Thyroid gland (tissue), 4 donors: ENCODE measurements at regions not wholly inside any gene's neighbourhood (a gene's known extent, or its start where the extent isn't known, plus 50 kb on each side); places are given as distances from the start of the nearest gene placed in this dataset.

Experiments used
- DNase-seq, 2 donors: peaks; one replicate each; pipeline ENCODE4 v3.0.0-alpha.2; 2019
- H3K27ac ChIP-seq, 3 donors: fragments of 200-600 bp; sonication (generic); 1 replicate in 2 of 3; 2 replicates in 1 of 3; pipeline ENCODE4 v1.5.1; 2016 to 2019; ENCODE audit warnings: mild to moderate bottlenecking in 1 of 3, moderate library complexity in 1 of 3
- H3K27me3 ChIP-seq: fragments of 200-600 bp; sonication (generic); one replicate; pipeline ENCODE4 v1.5.1; 2019
- H3K36me3 ChIP-seq, 2 donors: fragments of 200-600 bp; sonication (generic); one replicate each; pipeline ENCODE4 v1.5.1; 2016 to 2019
- H3K4me1 ChIP-seq, 2 donors: fragments of 200-600 bp; sonication (generic); one replicate each; pipeline ENCODE4 v1.5.1; 2017 to 2019
- H3K4me3 ChIP-seq, 3 donors: fragments of 200-600 bp; sonication (generic); replicated peaks in 1 of 3; 1 replicate in 2 of 3; 2 replicates in 1 of 3; pipeline ENCODE4 v1.5.1; 2016; ENCODE audit warnings: mild to moderate bottlenecking in 1 of 3
- H3K9me3 ChIP-seq: fragments of 200-600 bp; sonication (generic); one replicate; pipeline ENCODE4 v1.5.1; 2017
- POLR2A ChIP-seq, 2 donors: fragments of 450-650 bp; IDR thresholded peaks; one replicate each; pipeline ENCODE4 v1.6.1; 2017; ENCODE audit warnings: antibody characterized with exemption in 2 of 2, mild to moderate bottlenecking in 2 of 2, moderate library complexity in 1 of 2
- WGBS, 2 donors: methylation state at CpG; one replicate each; pipeline ENCODE4 v1.1.5; 2017; 5-methylcytosine and 5-hydroxymethylcytosine counted together
- intact Hi-C: fragments of 100-400 bp; cut with DNase I; formaldehyde crosslinking; loops from one replicate; pipeline ENCODE4 v1.15.1; 2023
- TF ChIP-seq, protein P1 (sequence below), 6 experiments: fragments of 200-600 bp in 3 of 6; fragments of 450-650 bp in 3 of 6; sonication (generic) in 3 of 6; IDR thresholded peaks; one replicate each; pipeline ENCODE4 v1.5.1; 2016 to 2019; ENCODE audit warnings: antibody characterized with exemption in 6 of 6, mild to moderate bottlenecking in 2 of 6, inconsistent platforms in 1 of 6, moderate library complexity in 1 of 6

DNA sequence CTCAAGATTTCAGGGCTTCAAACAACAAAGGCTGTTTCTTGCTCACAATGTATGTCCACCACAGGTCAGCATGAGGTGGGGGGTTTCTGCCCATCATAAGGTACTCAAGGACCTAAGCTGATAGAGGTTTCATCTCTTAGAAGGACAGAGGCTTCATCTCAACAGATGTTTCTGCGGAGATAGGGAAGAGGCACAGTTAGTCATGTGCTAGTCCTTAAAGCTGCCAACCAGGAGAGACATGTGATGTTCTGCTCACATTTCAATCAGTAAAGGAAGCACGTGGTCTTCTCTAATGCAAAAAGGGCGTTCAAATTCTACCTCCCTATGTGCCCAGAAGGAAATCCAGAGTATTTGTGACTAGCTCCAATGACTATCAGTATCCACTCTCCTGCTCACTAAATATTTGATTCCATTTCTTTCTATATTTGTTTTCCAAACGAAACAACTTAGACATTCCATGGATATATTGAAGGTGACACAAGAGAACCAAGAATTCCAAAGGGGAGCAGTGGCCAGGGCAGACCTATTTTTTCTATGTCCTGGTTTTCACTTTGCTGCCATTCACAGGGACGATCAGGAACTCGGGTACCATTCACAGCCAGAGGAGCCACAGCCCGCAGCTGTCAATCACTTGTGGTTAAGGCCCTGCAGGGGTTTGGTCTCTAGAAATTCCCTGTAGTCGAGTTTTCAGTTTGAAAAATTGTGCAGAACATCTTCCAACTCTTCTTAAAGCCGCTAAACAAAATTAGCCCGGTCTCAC is 173.2 kb upstream of the FOXA2 start:
- 77 to 81% methylated on average over 10 of the region's 10 CpGs for WGBS, 2 donors
- Histone ChIP-seq H3K4me3 (no peak overlapping the region), H3K27me3 (no peaks in the 10 kb centered on the region), H3K36me3 (no peaks in the 10 kb centered on the region), H3K9me3 (no peaks in the 10 kb centered on the region), H3K4me1 (peaks cover 5% of the 10 kb centered on the region in 2 donors), H3K27ac (no peak overlapping the region)
- TF ChIP-seq, protein P1, sequence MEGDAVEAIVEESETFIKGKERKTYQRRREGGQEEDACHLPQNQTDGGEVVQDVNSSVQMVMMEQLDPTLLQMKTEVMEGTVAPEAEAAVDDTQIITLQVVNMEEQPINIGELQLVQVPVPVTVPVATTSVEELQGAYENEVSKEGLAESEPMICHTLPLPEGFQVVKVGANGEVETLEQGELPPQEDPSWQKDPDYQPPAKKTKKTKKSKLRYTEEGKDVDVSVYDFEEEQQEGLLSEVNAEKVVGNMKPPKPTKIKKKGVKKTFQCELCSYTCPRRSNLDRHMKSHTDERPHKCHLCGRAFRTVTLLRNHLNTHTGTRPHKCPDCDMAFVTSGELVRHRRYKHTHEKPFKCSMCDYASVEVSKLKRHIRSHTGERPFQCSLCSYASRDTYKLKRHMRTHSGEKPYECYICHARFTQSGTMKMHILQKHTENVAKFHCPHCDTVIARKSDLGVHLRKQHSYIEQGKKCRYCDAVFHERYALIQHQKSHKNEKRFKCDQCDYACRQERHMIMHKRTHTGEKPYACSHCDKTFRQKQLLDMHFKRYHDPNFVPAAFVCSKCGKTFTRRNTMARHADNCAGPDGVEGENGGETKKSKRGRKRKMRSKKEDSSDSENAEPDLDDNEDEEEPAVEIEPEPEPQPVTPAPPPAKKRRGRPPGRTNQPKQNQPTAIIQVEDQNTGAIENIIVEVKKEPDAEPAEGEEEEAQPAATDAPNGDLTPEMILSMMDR (IDR thresholded peaks at IDR 0.05) = no peak
- TF ChIP-seq POLR2A (IDR thresholded peaks at IDR 0.05) = no peak
- intact Hi-C loops = no loop called here
- no peak for DNase-seq

DNA sequence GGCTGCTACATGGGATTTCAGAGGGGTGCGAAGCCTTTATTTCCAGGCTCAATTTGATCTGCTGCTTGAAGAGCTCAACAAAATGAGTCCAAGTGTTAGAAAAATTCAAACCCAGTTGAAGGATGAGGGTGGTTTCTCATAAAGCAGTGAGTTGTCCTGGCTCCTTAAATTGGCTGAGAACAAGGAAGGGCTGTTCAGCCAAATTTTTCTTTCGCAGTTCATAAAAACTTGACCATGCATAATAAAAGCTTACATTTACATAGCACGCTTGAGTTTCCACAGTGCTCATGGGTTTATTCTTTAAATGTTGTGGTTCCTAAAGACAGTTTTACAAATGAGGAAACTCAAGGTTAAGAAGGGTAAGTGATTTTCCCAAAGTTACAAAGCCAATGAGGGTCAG is 174.4 kb upstream of the FOXA2 start:
- Histone ChIP-seq H3K27ac (no peak overlapping the region), H3K4me1 (peaks cover 12 to 17% of the 10 kb centered on the region in 2 donors), H3K4me3 (no peak overlapping the region), H3K27me3 (no peaks in the 10 kb centered on the region), H3K9me3 (no peaks in the 10 kb centered on the region), H3K36me3 (no peaks in the 10 kb centered on the region)
- DNase-seq = no peak
- intact Hi-C loops = no loop called here
- TF ChIP-seq, protein P1 (IDR thresholded peaks at IDR 0.05) = no peak
- no peak for TF ChIP-seq POLR2A (IDR thresholded peaks at IDR 0.05)
- WGBS, 2 donors = 65 to 71% methylated on average over 3 of the region's 3 CpGs

DNA sequence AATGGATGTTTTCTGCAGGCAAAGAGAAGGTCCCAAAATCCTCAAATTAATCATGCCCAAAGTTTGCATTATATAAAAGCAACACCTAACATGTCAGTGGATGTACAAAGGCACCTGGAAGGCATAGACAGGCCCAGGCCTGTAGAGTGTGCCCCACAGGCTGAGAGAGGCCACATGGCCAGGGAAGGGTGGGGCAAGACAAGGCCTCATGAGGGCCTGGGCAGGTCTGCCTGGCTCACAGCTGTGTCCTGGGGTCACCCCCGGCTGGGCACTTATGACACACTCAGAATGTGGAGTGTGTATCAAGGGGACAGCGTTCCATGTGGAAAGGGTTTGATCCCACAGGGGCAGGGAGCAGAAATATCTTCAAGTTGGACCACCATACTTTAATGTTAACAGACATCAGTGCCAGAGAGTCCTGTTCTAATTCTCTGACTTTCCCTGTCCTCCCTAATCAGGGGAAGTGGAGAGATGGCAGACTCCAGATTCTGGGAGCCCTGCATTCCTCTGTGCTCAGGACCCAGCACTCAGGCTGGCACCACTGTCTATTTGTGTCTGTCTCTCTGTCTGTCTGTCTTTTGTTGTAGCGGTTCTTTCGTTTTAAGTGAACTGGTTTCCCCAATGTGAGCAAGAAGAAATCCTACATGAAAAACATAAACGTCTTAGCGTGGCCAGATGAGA is 178.3 kb upstream of the FOXA2 start:
- intact Hi-C loops = no loop called here
- 62 to 63% methylated on average over 6 of the region's 6 CpGs for WGBS, 2 donors
- Histone ChIP-seq H3K4me3 (no peak overlapping the region), H3K27me3 (no peaks in the 10 kb centered on the region), H3K27ac (peak overlapping the region in 2 of 3 donors; percentile 79 to 81), H3K4me1 (peaks cover 12 to 27% of the 10 kb centered on the region in 2 donors), H3K9me3 (no peaks in the 10 kb centered on the region), H3K36me3 (no peaks in the 10 kb centered on the region)
- DNase-seq = no peak
- TF ChIP-seq, protein P1 (IDR thresholded peaks at IDR 0.05) = no peak
- TF ChIP-seq POLR2A (IDR thresholded peaks at IDR 0.05) = no peak

- Histone ChIP-seq H3K36me3 (no peaks in the 10 kb centered on the region), H3K4me3 (no peak overlapping the region), H3K27me3 (no peaks in the 10 kb centered on the region), H3K9me3 (no peaks in the 10 kb centered on the region), H3K4me1 (peaks cover 12 to 27% of the 10 kb centered on the region in 2 donors), H3K27ac (peak overlapping the region in 2 of 3 donors; percentile 79 to 81)
- 52 to 64% methylated on average over 9 of the region's 9 CpGs for WGBS, 2 donors
- intact Hi-C loops = no loop called here
- TF ChIP-seq POLR2A (IDR thresholded peaks at IDR 0.05) = peak in 1 of 2 donors; percentile 13
- TF ChIP-seq, protein P1 (IDR thresholded peaks at IDR 0.05) = no peak
- DNase-seq = peak in 1 of 2 donors; percentile 40
Observed at GRCh38 chr20:22763257-22763906, 179.0 kb upstream of the FOXA2 start.
